H9 (cell line): ENCODE measurements at regions not wholly inside any gene's neighbourhood (a gene's known extent, or its start where the extent isn't known, plus 50 kb on each side); places are given as distances from the start of the nearest gene placed in this dataset.

Source experiments
- DNase-seq: peaks from one replicate; pipeline ENCODE4 v3.0.0-alpha.2; 2017
- H2AFZ ChIP-seq: one replicate; pipeline ENCODE4 v1.6.1; 2013; ENCODE audit warnings: mild to moderate bottlenecking, low read length, control low read depth, moderate library complexity
- H2AK5ac ChIP-seq: 2 replicates; pipeline ENCODE4 v1.6.1; 2013; ENCODE audit warnings: low read length, control low read depth, mixed read lengths; ENCODE audit not compliant: insufficient read length
- H2BK120ac ChIP-seq: one replicate; pipeline ENCODE4 v1.6.1; 2013; ENCODE audit warnings: low read depth, mild to moderate bottlenecking, low read length, control low read depth, inconsistent platforms; ENCODE audit not compliant: poor library complexity, severe bottlenecking
- H2BK12ac ChIP-seq: 2 replicates; pipeline ENCODE4 v1.6.1; 2013; ENCODE audit warnings: low read length, control low read depth, mixed read lengths, low read depth; ENCODE audit not compliant: insufficient read length
- H2BK15ac ChIP-seq: 2 replicates; pipeline ENCODE4 v1.6.1; 2013; ENCODE audit warnings: low read depth, low read length, control low read depth
- H2BK20ac ChIP-seq: one replicate; pipeline ENCODE4 v1.6.1; 2013; ENCODE audit warnings: low read depth, mild to moderate bottlenecking, low read length, control low read depth, inconsistent platforms; ENCODE audit not compliant: poor library complexity, severe bottlenecking
- H2BK5ac ChIP-seq: 2 replicates; pipeline ENCODE4 v1.6.1; 2013; ENCODE audit warnings: low read length, control low read depth, mixed read lengths; ENCODE audit not compliant: insufficient read length
- H3K14ac ChIP-seq: 2 replicates; pipeline ENCODE4 v1.6.1; 2013; ENCODE audit warnings: low read length, control low read depth; ENCODE audit not compliant: insufficient read depth
- H3K18ac ChIP-seq: 2 replicates; pipeline ENCODE4 v1.6.1; 2013; ENCODE audit warnings: low read depth, mild to moderate bottlenecking, mixed read lengths, low read length, control low read depth; ENCODE audit not compliant: insufficient read length
- H3K23ac ChIP-seq: 2 replicates; pipeline ENCODE4 v1.6.1; 2013; ENCODE audit warnings: low read length, control low read depth, mixed read lengths, low read depth; ENCODE audit not compliant: insufficient read length
- H3K23me2 ChIP-seq: 2 replicates; pipeline ENCODE4 v1.6.1; 2013; ENCODE audit warnings: low read depth, mild to moderate bottlenecking, mixed read lengths, low read length, control low read depth; ENCODE audit not compliant: insufficient read length, poor library complexity, severe bottlenecking
- H3K27ac ChIP-seq: 2 replicates; pipeline ENCODE4 v1.5.1; 2013; ENCODE audit warnings: low read length, control low read depth, mixed read lengths, low read depth; ENCODE audit not compliant: insufficient read length
- H3K27me3 ChIP-seq: 2 replicates; pipeline ENCODE4 v1.6.1; 2013; ENCODE audit warnings: low read length, control low read depth, inconsistent platforms; ENCODE audit not compliant: insufficient read depth
- H3K4ac ChIP-seq: 2 replicates; pipeline ENCODE4 v1.6.1; 2013; ENCODE audit warnings: low read depth, mild to moderate bottlenecking, control low read depth, inconsistent platforms, low read length, moderate library complexity
- H3K4me1 ChIP-seq: 2 replicates; pipeline ENCODE4 v1.6.1; 2013; ENCODE audit warnings: low read length, control low read depth, inconsistent platforms; ENCODE audit not compliant: insufficient read depth
- H3K4me2 ChIP-seq: 2 replicates; pipeline ENCODE4 v1.6.1; 2013; ENCODE audit warnings: low read length, control low read depth, mixed read lengths; ENCODE audit not compliant: insufficient read length, insufficient read depth
- H3K56ac ChIP-seq: 2 replicates; pipeline ENCODE4 v1.6.1; 2013; ENCODE audit warnings: low read depth, mild to moderate bottlenecking, mixed read lengths, low read length, control low read depth; ENCODE audit not compliant: insufficient read length
- H3K79me1 ChIP-seq: 2 replicates; pipeline ENCODE4 v1.6.1; 2013; ENCODE audit warnings: low read depth, mild to moderate bottlenecking, moderate library complexity, low read length, control low read depth, inconsistent platforms; ENCODE audit not compliant: insufficient read depth, poor library complexity, severe bottlenecking
- H3K79me2 ChIP-seq: 2 replicates; pipeline ENCODE4 v1.6.1; 2013; ENCODE audit warnings: low read length, control low read depth, inconsistent platforms; ENCODE audit not compliant: insufficient read depth
- H3K9ac ChIP-seq: 2 replicates; pipeline ENCODE4 v1.6.1; 2013; ENCODE audit warnings: low read length, control low read depth, mixed read lengths; ENCODE audit not compliant: insufficient read length; ENCODE audit errors: extremely low read depth
- H3K9me3 ChIP-seq: one replicate; pipeline ENCODE4 v1.6.1; 2013; ENCODE audit warnings: low read depth, low read length, inconsistent platforms; ENCODE audit not compliant: control insufficient read depth
- H3T11ph ChIP-seq: one replicate; pipeline ENCODE4 v1.6.1; 2013; ENCODE audit warnings: mild to moderate bottlenecking, low read length, control low read depth, inconsistent platforms
- H4K20me1 ChIP-seq: one replicate; pipeline ENCODE4 v1.6.1; 2013; ENCODE audit not compliant: control insufficient read depth, insufficient read length, insufficient read depth
- H4K5ac ChIP-seq: 2 replicates; pipeline ENCODE4 v1.6.1; 2013; ENCODE audit warnings: low read depth, mild to moderate bottlenecking, mixed read lengths, low read length, control low read depth; ENCODE audit not compliant: insufficient read length
- H4K8ac ChIP-seq: replicated peaks from 2 replicates; pipeline ENCODE4 v1.6.1; 2013; ENCODE audit warnings: low read length, control low read depth, mixed read lengths, low read depth; ENCODE audit not compliant: insufficient read length
- H4K91ac ChIP-seq: 2 replicates; pipeline ENCODE4 v1.6.1; 2013; ENCODE audit warnings: low read depth, mild to moderate bottlenecking, moderate library complexity, mixed read lengths, low read length, control low read depth; ENCODE audit not compliant: insufficient read length
- H3K27ac Mint-ChIP-seq, 3 experiments: 2 replicates in 2 of 3; 3 replicates in 1 of 3; pipeline ENCODE4 v1.8.0; 2020 to 2021; ENCODE audit warnings: mixed read lengths in 3 of 3, mild to moderate bottlenecking in 1 of 3, moderate library complexity in 1 of 3
- H3K27me3 Mint-ChIP-seq: 2 replicates; pipeline ENCODE4 v1.8.0; 2021; ENCODE audit warnings: low read depth, mild to moderate bottlenecking, moderate library complexity, mixed read lengths
- H3K36me3 Mint-ChIP-seq, 3 experiments: 2 replicates in 2 of 3; 3 replicates in 1 of 3; pipeline ENCODE4 v1.8.0; 2020 to 2021; ENCODE audit warnings: low read depth in 3 of 3, mixed read lengths in 3 of 3; ENCODE audit not compliant: insufficient read depth in 1 of 3
- H3K4me1 Mint-ChIP-seq, 2 experiments: 2 replicates each; pipeline ENCODE4 v1.8.0; 2020; ENCODE audit warnings: mixed read lengths in 2 of 2
- H3K4me3 Mint-ChIP-seq, 2 experiments: 2 replicates in 1 of 2; 3 replicates in 1 of 2; pipeline ENCODE4 v1.8.0; 2020 to 2021; ENCODE audit warnings: mild to moderate bottlenecking in 2 of 2, mixed read lengths in 2 of 2, moderate library complexity in 1 of 2
- H3K9me3 Mint-ChIP-seq, 2 experiments: 2 replicates in 1 of 2; 3 replicates in 1 of 2; pipeline ENCODE4 v1.8.0; 2020; ENCODE audit warnings: mild to moderate bottlenecking in 2 of 2, mixed read lengths in 2 of 2, moderate library complexity in 1 of 2
- WGBS: extraction: QIAGEN DNeasy Blood & Tissue Kit; methylation state at CpG from one replicate; pipeline ENCODE4 v1.1.7; 2013; ENCODE audit warnings: missing lambda C conversion rate, low lambda C conversion rate, mixed read lengths; ENCODE audit not compliant: insufficient read length; ENCODE audit errors: extremely low coverage; 5-methylcytosine and 5-hydroxymethylcytosine counted together
- TF ChIP-seq, protein P1 (sequence below): fragments of 200-600 bp; sonication (generic); conservative IDR thresholded peaks from 3 replicates; pipeline ENCODE4 v1.8.0; 2021; ENCODE audit warnings: antibody characterized with exemption, mild to moderate bottlenecking

DNA sequence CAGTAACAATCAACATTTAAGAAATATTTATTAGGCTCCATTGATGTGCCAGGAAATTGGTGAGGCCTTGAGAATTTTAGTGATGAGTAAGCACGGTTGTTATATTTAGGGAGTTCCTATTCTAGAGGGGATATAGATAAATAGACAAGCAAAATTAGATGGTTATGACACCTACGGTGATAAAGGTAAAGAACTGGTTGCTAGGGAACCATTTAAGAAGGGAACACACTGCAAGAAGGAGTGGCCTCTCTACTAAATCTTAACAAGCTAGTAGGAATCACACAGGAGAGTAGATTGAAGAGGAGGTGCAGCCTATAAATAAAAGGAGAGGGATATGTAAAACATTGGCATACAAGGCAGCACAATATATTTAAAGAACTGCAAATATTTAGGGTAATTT, 155.2 kb downstream of the LRIG3 start:
- H3K4me1 ChIP-seq: no peaks in the 10 kb centered on the region
- no peak overlapping the region for H2BK5ac ChIP-seq
- no peak overlapping the region for H3K14ac ChIP-seq
- H2AK5ac ChIP-seq: no peak overlapping the region
- H4K91ac ChIP-seq: no peak overlapping the region
- no peaks in the 10 kb centered on the region for H3K23me2 ChIP-seq
- no peak overlapping the region for H2AFZ ChIP-seq
- TF ChIP-seq, protein P1, sequence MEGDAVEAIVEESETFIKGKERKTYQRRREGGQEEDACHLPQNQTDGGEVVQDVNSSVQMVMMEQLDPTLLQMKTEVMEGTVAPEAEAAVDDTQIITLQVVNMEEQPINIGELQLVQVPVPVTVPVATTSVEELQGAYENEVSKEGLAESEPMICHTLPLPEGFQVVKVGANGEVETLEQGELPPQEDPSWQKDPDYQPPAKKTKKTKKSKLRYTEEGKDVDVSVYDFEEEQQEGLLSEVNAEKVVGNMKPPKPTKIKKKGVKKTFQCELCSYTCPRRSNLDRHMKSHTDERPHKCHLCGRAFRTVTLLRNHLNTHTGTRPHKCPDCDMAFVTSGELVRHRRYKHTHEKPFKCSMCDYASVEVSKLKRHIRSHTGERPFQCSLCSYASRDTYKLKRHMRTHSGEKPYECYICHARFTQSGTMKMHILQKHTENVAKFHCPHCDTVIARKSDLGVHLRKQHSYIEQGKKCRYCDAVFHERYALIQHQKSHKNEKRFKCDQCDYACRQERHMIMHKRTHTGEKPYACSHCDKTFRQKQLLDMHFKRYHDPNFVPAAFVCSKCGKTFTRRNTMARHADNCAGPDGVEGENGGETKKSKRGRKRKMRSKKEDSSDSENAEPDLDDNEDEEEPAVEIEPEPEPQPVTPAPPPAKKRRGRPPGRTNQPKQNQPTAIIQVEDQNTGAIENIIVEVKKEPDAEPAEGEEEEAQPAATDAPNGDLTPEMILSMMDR: no peak
- no peaks in the 10 kb centered on the region for H4K20me1 ChIP-seq
- H3K27me3 Mint-ChIP-seq: no peaks in the 10 kb centered on the region
- H3K4me1 Mint-ChIP-seq: peaks cover 3 to 4% of the 10 kb centered on the region in 2 experiments; a peak in 2 of 4 replicates
- no peak overlapping the region for H3K27ac Mint-ChIP-seq
- H3K9me3 Mint-ChIP-seq: peaks cover 7 to 8% of the 10 kb centered on the region in 2 experiments
- H3K36me3 Mint-ChIP-seq: peaks cover 4 to 15% (median 6%) of the 10 kb centered on the region in 3 experiments; a peak in 6 of 7 replicates
- WGBS: no CpG with 5 or more reads among the region's 2 CpGs
- no peak overlapping the region for H4K8ac ChIP-seq
- H3K27me3 ChIP-seq: no peaks in the 10 kb centered on the region
- no peak overlapping the region for H2BK15ac ChIP-seq
- H3K9ac ChIP-seq: no peak overlapping the region
- DNase-seq: no peak
- H3K23ac ChIP-seq: no peak overlapping the region
- no peak overlapping the region for H3K56ac ChIP-seq
- no peaks in the 10 kb centered on the region for H3K79me1 ChIP-seq
- no peaks in the 10 kb centered on the region for H3K9me3 ChIP-seq
- no peak overlapping the region for H2BK12ac ChIP-seq
- H3K27ac ChIP-seq: no peak overlapping the region
- no peak overlapping the region for H3T11ph ChIP-seq
- no peak overlapping the region for H3K18ac ChIP-seq
- H3K4me3 Mint-ChIP-seq: no peak overlapping the region
- H2BK120ac ChIP-seq: no peak overlapping the region
- no peak overlapping the region for H3K4ac ChIP-seq
- H2BK20ac ChIP-seq: no peak overlapping the region
- H4K5ac ChIP-seq: no peak overlapping the region
- H3K4me2 ChIP-seq: no peak overlapping the region
- H3K79me2 ChIP-seq: no peaks in the 10 kb centered on the region
